ENCODE measurements at regions not wholly inside any gene's neighbourhood (a gene's known extent, or its start where the extent isn't known, plus 50 kb on each side); places are given as distances from the start of the nearest gene placed in this dataset.

DNA sequence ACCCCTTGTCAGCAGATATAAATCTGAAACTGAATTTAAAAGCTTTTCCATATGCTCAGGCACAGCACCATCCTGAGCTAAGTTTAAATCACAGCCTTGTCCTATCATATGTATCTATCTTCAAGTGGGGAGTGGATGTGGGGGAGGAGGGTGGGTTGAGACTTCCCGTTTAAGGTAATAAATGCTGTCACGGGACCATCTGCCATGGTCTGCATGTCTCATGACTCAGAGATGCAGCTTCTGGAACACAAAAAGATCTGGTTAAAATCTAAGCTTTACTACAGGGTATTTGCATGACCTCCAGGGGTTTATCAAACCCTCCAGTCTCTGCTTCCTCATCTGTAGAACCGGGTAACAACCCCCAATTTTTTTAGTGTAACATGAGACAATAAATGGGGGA lies 377.7 kb upstream of the ST6GAL2 start:
- TF ChIP-seq EZH2 (IDR thresholded peaks at IDR 0.05) (no peak), POLR2AphosphoS5 (IDR thresholded peaks at IDR 0.05; ENCODE audit: borderline replicate concordance, low read depth, low read length) (no peak)
